Right atrium auricular region (tissue), 2 donors: ENCODE measurements at regions not wholly inside any gene's neighbourhood (a gene's known extent, or its start where the extent isn't known, plus 50 kb on each side); places are given as distances from the start of the nearest gene placed in this dataset.

ENCODE experiments used
- DNase-seq: peaks from one replicate; pipeline ENCODE4 v3.0.0-alpha.2; 2019; ENCODE audit warnings: low spot score
- H3K27ac ChIP-seq, 2 donors: fragments of 200-600 bp; sonication (generic); 1 replicate in 1 of 2; 2 replicates in 1 of 2; pipeline ENCODE4 v1.5.1; 2016 to 2019
- H3K27me3 ChIP-seq, 2 donors: fragments of 200-600 bp; sonication (generic); one replicate each; pipeline versions ENCODE4 v1.5.1 to v1.6.0; 2017 to 2019
- H3K36me3 ChIP-seq: fragments of 200-600 bp; sonication (generic); one replicate; pipeline ENCODE4 v1.5.1; 2016
- H3K4me1 ChIP-seq, 2 donors: fragments of 200-600 bp; sonication (generic); one replicate each; pipeline versions ENCODE4 v1.5.1 to v1.6.0; 2017 to 2019
- H3K4me3 ChIP-seq, 2 donors: fragments of 200-600 bp; sonication (generic); 1 replicate in 1 of 2; 2 replicates in 1 of 2; pipeline ENCODE4 v1.5.1; 2017 to 2019; ENCODE audit warnings: mild to moderate bottlenecking in 1 of 2, moderate library complexity in 1 of 2
- H3K9me3 ChIP-seq, 2 donors: fragments of 200-600 bp; sonication (generic); one replicate each; pipeline ENCODE4 v1.5.1; 2019
- CTCF ChIP-seq, 2 donors: fragments of 200-600 bp; sonication (generic); IDR thresholded peaks; one replicate each; pipeline ENCODE4 v1.5.1; 2019; ENCODE audit warnings: antibody characterized with exemption in 2 of 2

GRCh38 chr18:78830161-78830560 lies 149.5 kb upstream of the SALL3 start:
- H3K4me1 ChIP-seq = no peaks in the 10 kb centered on the region
- H3K9me3 ChIP-seq = no peaks in the 10 kb centered on the region
- no peaks in the 10 kb centered on the region for H3K36me3 ChIP-seq
- DNase-seq = no peak
- H3K27ac ChIP-seq = no peak overlapping the region
- H3K4me3 ChIP-seq = no peak overlapping the region
- TF ChIP-seq CTCF (IDR thresholded peaks at IDR 0.05) = no peak
- H3K27me3 ChIP-seq = no peaks in the 10 kb centered on the region

GRCh38 chr18:78830826-78831225 lies 148.8 kb upstream of the SALL3 start:
- Histone ChIP-seq H3K4me3 (no peak overlapping the region), H3K27ac (no peak overlapping the region), H3K36me3 (no peaks in the 10 kb centered on the region), H3K4me1 (no peaks in the 10 kb centered on the region), H3K9me3 (no peaks in the 10 kb centered on the region), H3K27me3 (no peaks in the 10 kb centered on the region)
- no peak for TF ChIP-seq CTCF (IDR thresholded peaks at IDR 0.05)
- no peak for DNase-seq

GRCh38 chr18:78831603-78832002 lies 148.0 kb upstream of the SALL3 start:
- Histone ChIP-seq H3K9me3 (no peaks in the 10 kb centered on the region), H3K4me1 (no peaks in the 10 kb centered on the region), H3K27me3 (no peaks in the 10 kb centered on the region), H3K27ac (no peak overlapping the region), H3K36me3 (no peaks in the 10 kb centered on the region), H3K4me3 (no peak overlapping the region)
- no peak for DNase-seq
- no peak for TF ChIP-seq CTCF (IDR thresholded peaks at IDR 0.05)

GRCh38 chr18:78833833-78834232 lies 145.8 kb upstream of the SALL3 start:
- Histone ChIP-seq H3K27me3 (no peaks in the 10 kb centered on the region), H3K36me3 (no peaks in the 10 kb centered on the region), H3K4me1 (no peaks in the 10 kb centered on the region), H3K4me3 (no peak overlapping the region), H3K9me3 (no peaks in the 10 kb centered on the region), H3K27ac (no peak overlapping the region)
- TF ChIP-seq CTCF (IDR thresholded peaks at IDR 0.05) = no peak
- no peak for DNase-seq

- Histone ChIP-seq H3K36me3 (no peaks in the 10 kb centered on the region), H3K9me3 (no peaks in the 10 kb centered on the region), H3K4me3 (no peak overlapping the region), H3K27ac (no peak overlapping the region), H3K4me1 (no peaks in the 10 kb centered on the region), H3K27me3 (no peaks in the 10 kb centered on the region)
- DNase-seq = no peak
- no peak for TF ChIP-seq CTCF (IDR thresholded peaks at IDR 0.05)
Measured at GRCh38 chr18:78836838-78837237, 142.8 kb upstream of the SALL3 start.

GRCh38 chr18:78837754-78838153 lies 141.9 kb upstream of the SALL3 start:
- Histone ChIP-seq H3K4me1 (no peaks in the 10 kb centered on the region), H3K4me3 (no peak overlapping the region), H3K27me3 (no peaks in the 10 kb centered on the region), H3K36me3 (no peaks in the 10 kb centered on the region), H3K9me3 (no peaks in the 10 kb centered on the region), H3K27ac (no peak overlapping the region)
- DNase-seq = no peak
- TF ChIP-seq CTCF (IDR thresholded peaks at IDR 0.05) = no peak
